ENCODE measurements at regions not wholly inside any gene's neighbourhood (a gene's known extent, or its start where the extent isn't known, plus 50 kb on each side); places are given as distances from the start of the nearest gene placed in this dataset.

GRCh38 chr18:7317804-7318231, 86.9 kb downstream of the LRRC30 start:
- Histone ChIP-seq H3K36me3 (ENCODE audit: control insufficient read depth, insufficient read depth, low read length) (no peaks in the 10 kb centered on the region), H3K4me2 (ENCODE audit: low read length) (no peak overlapping the region), H3K4me1 (no peaks in the 10 kb centered on the region), H2AFZ (no peak overlapping the region), H3K9ac (no peak overlapping the region), H3K79me2 (no peaks in the 10 kb centered on the region), H3K27me3 (ENCODE audit: control insufficient read depth, insufficient read depth, low read length) (no peaks in the 10 kb centered on the region), H3K27ac (no peak overlapping the region), H3K9me3 (ENCODE audit: control insufficient read depth, low read length) (no peaks in the 10 kb centered on the region), H3K4me3 (ENCODE audit: low read depth, low read length) (no peak overlapping the region)
- no peak for TF ChIP-seq CTCF (IDR thresholded peaks at IDR 0.05)

GRCh38 chr18:7319161-7319560, 88.3 kb downstream of the LRRC30 start:
- Histone ChIP-seq H3K27me3 (ENCODE audit: control insufficient read depth, insufficient read depth, low read length) (no peaks in the 10 kb centered on the region), H3K27ac (no peak overlapping the region), H3K9ac (no peak overlapping the region), H3K4me3 (ENCODE audit: low read depth, low read length) (no peak overlapping the region), H3K9me3 (ENCODE audit: control insufficient read depth, low read length) (no peaks in the 10 kb centered on the region), H3K79me2 (no peaks in the 10 kb centered on the region), H3K4me1 (no peaks in the 10 kb centered on the region), H3K36me3 (ENCODE audit: control insufficient read depth, insufficient read depth, low read length) (no peaks in the 10 kb centered on the region), H2AFZ (no peak overlapping the region), H3K4me2 (ENCODE audit: low read length) (no peak overlapping the region)
- no peak for TF ChIP-seq CTCF (IDR thresholded peaks at IDR 0.05)

GRCh38 chr18:7321831-7322230, 90.9 kb downstream of the LRRC30 start:
- no peaks in the 10 kb centered on the region for H3K27me3 ChIP-seq (ENCODE audit: control insufficient read depth, insufficient read depth, low read length)
- no peak overlapping the region for H3K9ac ChIP-seq
- H3K4me1 ChIP-seq = no peaks in the 10 kb centered on the region
- H3K4me3 ChIP-seq (ENCODE audit: low read depth, low read length) = no peak overlapping the region
- H3K4me2 ChIP-seq (ENCODE audit: low read length) = no peak overlapping the region
- TF ChIP-seq CTCF (IDR thresholded peaks at IDR 0.05) = no peak
- H3K9me3 ChIP-seq (ENCODE audit: control insufficient read depth, low read length) = no peaks in the 10 kb centered on the region
- H2AFZ ChIP-seq = no peak overlapping the region
- no peaks in the 10 kb centered on the region for H3K79me2 ChIP-seq
- H3K36me3 ChIP-seq (ENCODE audit: control insufficient read depth, insufficient read depth, low read length) = no peaks in the 10 kb centered on the region
- no peak overlapping the region for H3K27ac ChIP-seq

- H3K9ac ChIP-seq = no peak overlapping the region
- no peaks in the 10 kb centered on the region for H3K36me3 ChIP-seq (ENCODE audit: control insufficient read depth, insufficient read depth, low read length)
- H3K4me2 ChIP-seq (ENCODE audit: low read length) = no peak overlapping the region
- H2AFZ ChIP-seq = no peak overlapping the region
- H3K9me3 ChIP-seq (ENCODE audit: control insufficient read depth, low read length) = no peaks in the 10 kb centered on the region
- H3K27ac ChIP-seq = no peak overlapping the region
- no peaks in the 10 kb centered on the region for H3K79me2 ChIP-seq
- H3K4me1 ChIP-seq = no peaks in the 10 kb centered on the region
- no peak overlapping the region for H3K4me3 ChIP-seq (ENCODE audit: low read depth, low read length)
- H3K27me3 ChIP-seq (ENCODE audit: control insufficient read depth, insufficient read depth, low read length) = no peaks in the 10 kb centered on the region
- no peak for TF ChIP-seq CTCF (IDR thresholded peaks at IDR 0.05)
Measured at GRCh38 chr18:7322817-7323485, 92.1 kb downstream of the LRRC30 start.

- no peak for TF ChIP-seq CTCF (IDR thresholded peaks at IDR 0.05)
- Histone ChIP-seq H3K9ac (no peak overlapping the region), H3K4me1 (no peaks in the 10 kb centered on the region), H3K79me2 (no peaks in the 10 kb centered on the region), H3K27ac (no peak overlapping the region), H3K9me3 (ENCODE audit: control insufficient read depth, low read length) (no peaks in the 10 kb centered on the region), H3K4me2 (ENCODE audit: low read length) (no peak overlapping the region), H3K36me3 (ENCODE audit: control insufficient read depth, insufficient read depth, low read length) (no peaks in the 10 kb centered on the region), H3K4me3 (ENCODE audit: low read depth, low read length) (no peak overlapping the region), H2AFZ (no peak overlapping the region), H3K27me3 (ENCODE audit: control insufficient read depth, insufficient read depth, low read length) (no peaks in the 10 kb centered on the region)
Measured at GRCh38 chr18:7325126-7325430, 94.2 kb downstream of the LRRC30 start.

All from parathyroid adenoma (tissue), 2 donors.